DMS 273 treated with DMSO at 0.1 percent for 48 hours (cell line): ENCODE measurements at regions not wholly inside any gene's neighbourhood (a gene's known extent, or its start where the extent isn't known, plus 50 kb on each side); places are given as distances from the start of the nearest gene placed in this dataset.
"Not testable (repeated sequence)": the region's sequence is repeated elsewhere in the genome, so short reads cannot be mapped to it uniquely, and the experiment has no call there.

Experiments
- DNase-seq: peaks from one replicate; lab custom pipeline; 2025; lab: John Stamatoyannopoulos, UW

GRCh38 chr13:44848920-44849676 lies 140.2 kb downstream of the NUFIP1 start:
- DNase-seq = no peak

DNA sequence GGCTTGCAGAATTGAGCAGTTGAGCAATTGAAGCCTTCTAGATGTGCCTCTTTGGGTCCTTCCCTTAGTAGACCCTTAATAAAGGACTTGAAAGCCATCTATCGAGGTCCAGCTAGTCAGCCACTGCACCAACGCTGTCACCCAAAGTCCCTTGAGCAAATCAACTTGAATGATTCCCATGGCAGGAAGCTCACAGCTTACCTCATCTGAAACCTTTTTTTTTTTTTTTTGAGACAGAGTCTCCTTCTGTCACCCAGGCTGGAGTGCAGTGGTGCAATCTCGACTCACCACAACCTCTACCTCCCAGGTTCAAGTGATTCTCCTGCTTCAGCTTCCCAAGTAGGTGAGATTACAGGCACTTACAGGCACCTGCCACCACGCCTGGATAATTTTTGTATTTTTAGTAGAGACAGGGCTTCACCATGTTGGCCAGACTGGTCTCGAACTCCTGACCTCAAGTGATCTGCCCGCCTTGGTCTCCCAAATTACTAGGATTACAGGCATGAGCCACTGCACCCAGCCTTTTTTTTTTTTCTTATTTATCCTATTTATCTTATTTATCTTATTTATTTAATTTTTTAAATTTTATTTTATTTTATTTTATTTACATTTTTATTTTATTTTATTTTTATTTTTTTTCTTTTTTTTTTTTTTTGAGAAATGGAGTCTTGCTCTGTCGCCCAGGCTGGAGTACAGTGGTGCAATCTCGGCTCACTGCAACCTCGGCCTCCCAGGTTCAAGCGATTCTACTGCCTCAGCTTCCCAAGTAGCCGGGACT lies 143.8 kb downstream of the NUFIP1 start:
- not testable (repeated sequence) for DNase-seq

DNA sequence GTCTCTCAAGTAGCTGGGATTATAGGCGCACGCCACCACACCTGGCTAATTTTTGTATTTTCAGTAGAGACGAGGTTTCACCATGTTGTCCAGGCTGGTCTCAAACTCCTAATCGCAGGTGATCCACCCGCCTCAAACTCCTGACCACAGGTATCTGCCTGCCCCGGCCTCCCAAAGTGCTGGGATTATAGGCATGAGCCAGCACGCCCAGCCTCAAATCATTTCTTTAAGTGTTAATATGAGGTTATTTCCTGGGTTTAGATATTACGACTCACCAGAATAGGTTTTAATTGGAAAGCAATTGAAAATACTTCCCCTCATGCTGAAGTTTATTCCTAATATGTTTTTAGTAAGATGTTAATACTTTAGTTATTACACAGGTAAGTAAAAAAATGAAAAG lies 144.5 kb downstream of the NUFIP1 start:
- DNase-seq = no peak

- no peak for DNase-seq
These were observed 145.9 kb downstream of the NUFIP1 start for GRCh38 chr13:44843403-44843802.

GRCh38 chr13:44842158-44842557 lies 147.1 kb downstream of the NUFIP1 start:
- DNase-seq = no peak

DNA sequence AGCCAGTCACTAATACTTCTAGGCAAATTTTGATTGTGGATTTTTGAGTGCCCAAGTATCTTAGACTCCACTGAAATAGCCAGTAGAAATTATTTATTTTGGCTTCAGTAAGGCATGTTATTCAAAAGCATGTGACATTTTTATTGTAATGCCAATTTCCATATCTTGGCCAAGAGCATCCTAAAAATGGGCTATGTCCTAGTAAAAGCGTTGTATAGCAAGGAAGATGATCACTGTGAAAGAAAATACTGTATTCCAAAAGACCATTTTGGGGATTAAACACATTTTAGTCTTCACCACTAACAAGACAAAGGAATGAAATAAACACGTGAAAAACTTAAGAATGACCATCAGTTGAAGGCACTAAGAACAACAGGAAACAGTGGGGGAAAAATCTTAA lies 149.1 kb downstream of the NUFIP1 start:
- no peak for DNase-seq

DNA sequence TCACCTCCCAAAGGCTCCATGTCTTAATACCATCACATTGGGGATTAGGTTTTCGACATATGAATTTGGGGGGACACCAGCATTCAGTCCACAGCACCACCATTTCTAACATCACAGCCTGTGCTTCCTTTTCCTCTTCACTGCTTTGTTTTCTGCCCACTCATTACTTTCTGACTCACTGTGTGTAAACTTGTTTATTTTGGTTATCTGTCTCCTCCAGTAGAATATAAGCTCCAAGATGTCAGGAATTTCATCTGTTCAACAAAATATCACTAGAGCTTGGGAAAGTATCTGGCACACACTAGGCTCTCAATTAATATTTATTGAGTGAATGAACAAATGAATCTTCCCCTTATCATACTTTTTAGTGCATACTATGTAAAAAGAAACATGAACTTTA lies 152.0 kb downstream of the NUFIP1 start:
- DNase-seq = no peak

- DNase-seq = no peak
These were observed 154.9 kb downstream of the NUFIP1 start for GRCh38 chr13:44834404-44834803.

GRCh38 chr13:44833626-44834025 lies 155.6 kb downstream of the NUFIP1 start:
- DNase-seq = no peak

GRCh38 chr13:44833139-44833538 lies 156.1 kb downstream of the NUFIP1 start:
- no peak for DNase-seq

GRCh38 chr13:44826591-44827350 lies 162.5 kb downstream of the NUFIP1 start:
- no peak for DNase-seq

DNA sequence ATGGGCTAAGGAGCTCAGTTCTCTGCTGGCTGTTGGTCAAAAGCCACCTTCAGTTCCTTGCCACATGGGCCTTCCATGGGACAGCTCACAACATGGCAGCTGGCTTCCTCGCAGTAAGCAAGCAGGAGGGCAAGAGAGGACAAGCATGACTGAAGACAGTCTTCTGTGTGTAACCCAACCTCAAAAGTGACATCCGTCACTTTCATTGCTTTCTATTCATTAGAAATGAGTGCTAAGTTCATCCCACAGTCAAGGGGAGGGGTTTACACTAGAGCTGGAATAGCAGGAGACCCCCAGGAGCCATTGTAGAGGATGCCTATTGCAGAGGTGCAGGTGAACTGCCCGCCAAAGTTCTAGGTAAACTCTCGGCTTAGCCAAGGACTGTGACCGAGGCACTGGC lies 163.3 kb downstream of the NUFIP1 start:
- no peak for DNase-seq

DNA sequence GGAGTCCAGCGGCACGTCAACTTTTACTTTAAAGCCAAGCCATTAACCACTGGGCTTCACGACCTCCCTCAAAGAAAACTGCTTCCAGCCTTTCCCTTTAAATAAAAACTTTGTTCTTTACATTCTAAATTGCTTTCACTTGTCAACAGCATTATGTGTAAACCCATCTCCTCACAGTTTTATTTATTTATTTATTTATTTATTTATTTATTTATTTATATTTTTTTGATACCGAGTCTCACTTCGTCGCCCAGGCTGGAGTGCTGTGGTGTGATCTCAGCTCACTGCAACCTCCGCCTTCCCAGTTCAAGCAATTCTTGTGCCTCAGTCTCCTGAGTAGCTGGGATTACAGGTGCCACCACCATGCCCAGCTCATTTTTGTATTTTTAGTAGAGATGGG lies 165.7 kb downstream of the NUFIP1 start:
- not testable (repeated sequence) for DNase-seq

DNA sequence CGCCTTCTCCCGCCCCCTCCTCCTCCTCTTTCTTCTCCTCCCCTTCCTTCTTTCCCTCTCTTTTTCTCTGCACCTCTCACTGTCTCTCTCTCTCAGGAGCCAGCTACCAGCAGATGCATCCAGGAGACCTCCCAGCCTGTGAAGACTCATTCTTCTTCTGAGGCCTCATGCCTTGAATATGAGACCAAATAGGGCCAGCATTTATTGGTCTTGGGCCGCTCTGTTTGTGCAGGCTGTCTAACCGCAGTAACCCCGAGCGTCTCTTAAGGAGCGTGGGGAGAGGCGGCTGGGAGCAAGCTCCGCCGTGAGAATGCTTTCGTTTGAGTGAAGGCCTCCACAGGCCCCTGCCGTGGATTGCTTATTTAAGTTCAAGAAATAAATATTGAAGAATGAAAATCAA lies 167.0 kb downstream of the NUFIP1 start:
- no peak for DNase-seq

DNA sequence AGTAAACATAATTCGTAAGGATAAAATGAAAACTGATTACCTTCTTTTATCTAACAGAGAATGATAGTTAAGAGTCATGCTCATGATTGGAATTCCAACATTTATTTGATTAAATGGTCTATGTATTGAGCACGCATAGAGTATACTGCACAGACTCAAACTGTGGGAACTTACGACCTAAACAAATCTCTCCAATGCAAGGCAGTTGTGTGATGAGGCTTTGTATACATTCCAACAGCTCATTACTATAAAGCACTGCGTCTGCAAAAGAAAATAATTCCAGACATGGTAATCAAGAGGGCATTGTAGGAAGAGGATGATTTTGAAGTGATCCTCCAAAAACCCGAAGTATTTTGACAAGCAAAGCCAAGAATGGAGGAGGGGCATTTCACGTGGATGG lies 169.5 kb downstream of the NUFIP1 start:
- no peak for DNase-seq

DNA sequence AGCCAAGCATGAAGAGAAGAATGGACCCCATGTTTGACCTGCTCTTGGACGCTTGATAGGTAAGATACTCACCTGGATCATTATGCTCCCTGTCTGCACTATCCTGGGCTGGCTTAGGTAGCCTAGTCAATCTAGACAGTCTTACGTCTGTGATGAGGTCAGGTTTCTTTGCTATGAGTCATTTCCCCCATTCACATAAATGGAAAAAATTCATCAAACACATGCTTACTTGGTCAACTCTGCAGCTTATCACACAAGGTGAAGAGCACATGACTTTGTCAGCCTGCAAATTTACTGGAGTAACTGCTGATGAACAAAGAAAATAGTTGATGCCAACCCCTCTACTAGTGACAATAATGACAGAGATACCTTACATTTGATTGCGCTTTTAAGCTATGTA lies 170.0 kb downstream of the NUFIP1 start:
- no peak for DNase-seq

GRCh38 chr13:44818428-44818827 lies 170.8 kb downstream of the NUFIP1 start:
- no peak for DNase-seq

- DNase-seq = no peak
These were observed 171.3 kb downstream of the NUFIP1 start for GRCh38 chr13:44818016-44818415.

- no peak for DNase-seq
These were observed 172.1 kb downstream of the NUFIP1 start for GRCh38 chr13:44817131-44817671.

DNA sequence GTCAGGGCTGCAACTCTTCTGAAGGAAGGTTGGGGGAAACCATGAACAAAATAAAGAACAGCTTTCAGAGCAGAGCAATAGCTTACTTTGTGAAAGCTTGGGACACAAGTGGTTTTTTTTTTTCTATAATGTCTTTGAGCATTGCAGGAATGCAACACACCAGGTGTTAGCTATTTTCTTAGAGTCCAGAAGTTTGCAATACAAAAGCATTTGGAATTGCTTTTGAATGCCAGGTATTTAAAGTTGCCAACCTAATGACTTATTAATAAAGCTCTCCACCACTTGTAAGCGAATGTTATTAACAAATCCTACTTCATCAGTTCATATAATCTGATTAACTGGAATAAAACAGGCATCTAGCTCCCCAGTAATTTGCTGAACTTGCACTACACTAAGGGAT lies 172.6 kb downstream of the NUFIP1 start:
- DNase-seq = no peak

- DNase-seq = no peak
These were observed 173.6 kb downstream of the NUFIP1 start for GRCh38 chr13:44815623-44816022.

DNA sequence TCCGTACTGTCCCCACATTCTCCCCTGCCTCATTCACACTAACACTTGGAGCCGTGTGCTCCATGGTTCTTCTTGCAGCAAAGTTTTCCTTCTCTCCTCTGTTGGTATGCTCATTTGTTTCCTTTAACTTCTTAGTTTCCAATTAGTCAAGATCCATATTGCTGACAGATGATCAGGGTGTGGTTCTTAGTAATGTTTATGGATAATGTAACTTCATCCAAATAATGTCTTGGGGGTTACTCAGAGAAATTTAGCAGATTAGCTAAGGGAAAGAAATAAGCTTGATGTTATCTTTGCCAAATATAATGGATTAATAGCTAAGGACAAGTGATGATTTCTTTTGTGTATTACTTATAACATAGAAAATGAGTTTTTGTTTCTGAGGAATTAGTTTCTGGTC lies 174.4 kb downstream of the NUFIP1 start:
- no peak for DNase-seq

GRCh38 chr13:44814161-44814560 lies 175.1 kb downstream of the NUFIP1 start:
- no peak for DNase-seq
